DOHH2 (cell line): ENCODE measurements at regions not wholly inside any gene's neighbourhood (a gene's known extent, or its start where the extent isn't known, plus 50 kb on each side); places are given as distances from the start of the nearest gene placed in this dataset.

Source experiments
- CTCF ChIP-seq: fragments of 200-600 bp; sonication (generic); IDR thresholded peaks from one replicate; pipeline ENCODE4 v1.5.1; 2014; ENCODE audit warnings: antibody characterized with exemption, mild to moderate bottlenecking, low read depth, low read length; ENCODE audit not compliant: poor library complexity, severe bottlenecking
- EZH2phosphoT487 ChIP-seq: fragments of 200-600 bp; sonication (generic); IDR thresholded peaks from 2 replicates; pipeline ENCODE4 v1.6.1; 2017; ENCODE audit warnings: borderline replicate concordance, mild to moderate bottlenecking, antibody characterized with exemption, low read length, moderate library complexity, mixed read lengths

GRCh38 chr2:140041811-140042210 lies 1261.6 kb upstream of the NXPH2 start:
- TF ChIP-seq CTCF (no peak), EZH2phosphoT487 (no peak)
